Skin of body (tissue), 1 donor: ENCODE measurements at regions not wholly inside any gene's neighbourhood (a gene's known extent, or its start where the extent isn't known, plus 50 kb on each side); places are given as distances from the start of the nearest gene placed in this dataset.

ENCODE experiments used
- DNase-seq: peaks from one replicate; lab custom pipeline; 2025; lab: John Stamatoyannopoulos, UW

DNA sequence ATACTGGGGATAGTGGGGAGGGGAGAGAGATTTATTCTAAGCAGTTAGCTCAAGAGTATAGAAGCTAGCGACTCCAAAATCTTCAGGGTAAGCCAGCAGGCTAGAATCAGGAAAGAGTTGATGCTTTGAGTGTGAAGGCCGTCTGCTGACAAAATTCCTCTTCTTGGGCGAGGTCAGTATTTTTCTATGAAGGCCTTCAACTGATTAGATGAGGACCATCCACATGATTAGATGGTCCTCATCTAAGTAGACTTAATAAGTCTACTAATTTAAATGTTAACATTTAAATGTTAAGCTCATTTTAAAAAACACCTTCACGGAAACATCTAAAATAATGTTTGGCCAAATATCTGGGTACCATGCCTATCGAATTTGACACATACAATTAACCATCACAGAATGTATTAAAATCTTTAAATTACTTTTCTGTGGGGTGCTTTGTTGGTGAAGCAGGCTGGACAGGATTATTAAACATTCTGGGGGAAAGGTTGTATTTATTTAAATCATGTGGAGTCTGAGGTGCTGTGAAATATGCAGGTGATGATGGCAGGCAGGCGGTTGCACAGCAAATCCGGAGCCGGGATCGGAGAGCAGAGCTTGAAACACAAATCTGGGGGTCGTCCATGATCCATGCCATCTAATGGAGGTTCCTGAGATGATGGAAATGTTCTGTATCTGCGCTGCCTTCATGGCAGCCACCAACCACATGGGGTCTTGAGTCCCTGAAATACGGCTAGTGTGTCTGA, 49.8 kb upstream of the ADORA2B start:
- no peak for DNase-seq
